NB4 (cell line): ENCODE measurements at regions not wholly inside any gene's neighbourhood (a gene's known extent, or its start where the extent isn't known, plus 50 kb on each side); places are given as distances from the start of the nearest gene placed in this dataset.
A peak's percentile ranks its signal among the peaks of the same experiment; 100 is the strongest.

Source experiments
- DNase-seq: peaks from one replicate; pipeline ENCODE4 v3.0.0; 2010; ENCODE audit warnings: low read depth
- H3K4me3 ChIP-seq: one replicate; pipeline ENCODE4 v1.5.1; 2011; ENCODE audit warnings: mild to moderate bottlenecking, low read depth, low read length, moderate library complexity
- CTCF ChIP-seq: IDR thresholded peaks from one replicate; pipeline ENCODE4 v1.5.1; 2012; ENCODE audit warnings: low read depth, low read length
- MAX ChIP-seq: IDR thresholded peaks from 2 replicates; pipeline ENCODE4 v1.6.1; 2011; ENCODE audit warnings: low read depth, low read length
- MYC ChIP-seq: IDR thresholded peaks from 2 replicates; pipeline ENCODE4 v1.6.1; 2011; ENCODE audit warnings: low read depth, low read length
- POLR2A ChIP-seq: IDR thresholded peaks from 2 replicates; pipeline ENCODE4 v1.6.1; 2011; ENCODE audit warnings: mild to moderate bottlenecking; ENCODE audit not compliant: insufficient read length; ENCODE audit errors: extremely low read depth

- TF ChIP-seq POLR2A = no peak
- TF ChIP-seq MAX = no peak
- no peak for TF ChIP-seq MYC
- TF ChIP-seq CTCF = no peak
- H3K4me3 ChIP-seq = no peak overlapping the region
- no peak for DNase-seq
These were observed 84.5 kb downstream of the MAGEB17 start for GRCh38 chrX:16251782-16252181.

- no peak for DNase-seq
- no peak for TF ChIP-seq MAX
- TF ChIP-seq CTCF = no peak
- TF ChIP-seq MYC = no peak
- no peak for TF ChIP-seq POLR2A
- H3K4me3 ChIP-seq = no peak overlapping the region
These were observed 91.6 kb downstream of the MAGEB17 start for GRCh38 chrX:16258882-16259281.

GRCh38 chrX:16267431-16267830, 100.2 kb downstream of the MAGEB17 start:
- TF ChIP-seq POLR2A (no peak), MAX (no peak), CTCF (no peak), MYC (no peak)
- no peak overlapping the region for H3K4me3 ChIP-seq
- no peak for DNase-seq

- no peak for DNase-seq
- no peak for TF ChIP-seq POLR2A
- no peak for TF ChIP-seq MAX
- no peak for TF ChIP-seq MYC
- TF ChIP-seq CTCF = no peak
- H3K4me3 ChIP-seq = no peak overlapping the region
These were observed 100.9 kb downstream of the MAGEB17 start for GRCh38 chrX:16268206-16268605.

GRCh38 chrX:16278927-16279326, 111.6 kb downstream of the MAGEB17 start:
- no peak overlapping the region for H3K4me3 ChIP-seq
- peak; percentile 2 for DNase-seq
- no peak for TF ChIP-seq MYC
- peak; percentile 24 for TF ChIP-seq CTCF

- DNase-seq = no peak
- TF ChIP-seq POLR2A (no peak), CTCF (no peak), MAX (no peak), MYC (no peak)
- H3K4me3 ChIP-seq = no peak overlapping the region
These were observed 114.9 kb downstream of the MAGEB17 start for GRCh38 chrX:16282209-16282608.
